H9 (cell line): ENCODE measurements at regions not wholly inside any gene's neighbourhood (a gene's known extent, or its start where the extent isn't known, plus 50 kb on each side); places are given as distances from the start of the nearest gene placed in this dataset.

ENCODE experiments used
- DNase-seq: peaks from one replicate; pipeline ENCODE4 v3.0.0-alpha.2; 2017
- H2AFZ ChIP-seq: one replicate; pipeline ENCODE4 v1.6.1; 2013; ENCODE audit warnings: mild to moderate bottlenecking, low read length, control low read depth, moderate library complexity
- H2AK5ac ChIP-seq: 2 replicates; pipeline ENCODE4 v1.6.1; 2013; ENCODE audit warnings: low read length, control low read depth, mixed read lengths; ENCODE audit not compliant: insufficient read length
- H2BK120ac ChIP-seq: one replicate; pipeline ENCODE4 v1.6.1; 2013; ENCODE audit warnings: low read depth, mild to moderate bottlenecking, low read length, control low read depth, inconsistent platforms; ENCODE audit not compliant: poor library complexity, severe bottlenecking
- H2BK12ac ChIP-seq: 2 replicates; pipeline ENCODE4 v1.6.1; 2013; ENCODE audit warnings: low read length, control low read depth, mixed read lengths, low read depth; ENCODE audit not compliant: insufficient read length
- H2BK15ac ChIP-seq: 2 replicates; pipeline ENCODE4 v1.6.1; 2013; ENCODE audit warnings: low read depth, low read length, control low read depth
- H2BK20ac ChIP-seq: one replicate; pipeline ENCODE4 v1.6.1; 2013; ENCODE audit warnings: low read depth, mild to moderate bottlenecking, low read length, control low read depth, inconsistent platforms; ENCODE audit not compliant: poor library complexity, severe bottlenecking
- H2BK5ac ChIP-seq: 2 replicates; pipeline ENCODE4 v1.6.1; 2013; ENCODE audit warnings: low read length, control low read depth, mixed read lengths; ENCODE audit not compliant: insufficient read length
- H3K14ac ChIP-seq: 2 replicates; pipeline ENCODE4 v1.6.1; 2013; ENCODE audit warnings: low read length, control low read depth; ENCODE audit not compliant: insufficient read depth
- H3K18ac ChIP-seq: 2 replicates; pipeline ENCODE4 v1.6.1; 2013; ENCODE audit warnings: low read depth, mild to moderate bottlenecking, mixed read lengths, low read length, control low read depth; ENCODE audit not compliant: insufficient read length
- H3K23ac ChIP-seq: 2 replicates; pipeline ENCODE4 v1.6.1; 2013; ENCODE audit warnings: low read length, control low read depth, mixed read lengths, low read depth; ENCODE audit not compliant: insufficient read length
- H3K23me2 ChIP-seq: 2 replicates; pipeline ENCODE4 v1.6.1; 2013; ENCODE audit warnings: low read depth, mild to moderate bottlenecking, mixed read lengths, low read length, control low read depth; ENCODE audit not compliant: insufficient read length, poor library complexity, severe bottlenecking
- H3K27ac ChIP-seq: 2 replicates; pipeline ENCODE4 v1.5.1; 2013; ENCODE audit warnings: low read length, control low read depth, mixed read lengths, low read depth; ENCODE audit not compliant: insufficient read length
- H3K27me3 ChIP-seq: 2 replicates; pipeline ENCODE4 v1.6.1; 2013; ENCODE audit warnings: low read length, control low read depth, inconsistent platforms; ENCODE audit not compliant: insufficient read depth
- H3K4ac ChIP-seq: 2 replicates; pipeline ENCODE4 v1.6.1; 2013; ENCODE audit warnings: low read depth, mild to moderate bottlenecking, control low read depth, inconsistent platforms, low read length, moderate library complexity
- H3K4me1 ChIP-seq: 2 replicates; pipeline ENCODE4 v1.6.1; 2013; ENCODE audit warnings: low read length, control low read depth, inconsistent platforms; ENCODE audit not compliant: insufficient read depth
- H3K4me2 ChIP-seq: 2 replicates; pipeline ENCODE4 v1.6.1; 2013; ENCODE audit warnings: low read length, control low read depth, mixed read lengths; ENCODE audit not compliant: insufficient read length, insufficient read depth
- H3K56ac ChIP-seq: 2 replicates; pipeline ENCODE4 v1.6.1; 2013; ENCODE audit warnings: low read depth, mild to moderate bottlenecking, mixed read lengths, low read length, control low read depth; ENCODE audit not compliant: insufficient read length
- H3K79me1 ChIP-seq: 2 replicates; pipeline ENCODE4 v1.6.1; 2013; ENCODE audit warnings: low read depth, mild to moderate bottlenecking, moderate library complexity, low read length, control low read depth, inconsistent platforms; ENCODE audit not compliant: insufficient read depth, poor library complexity, severe bottlenecking
- H3K79me2 ChIP-seq: 2 replicates; pipeline ENCODE4 v1.6.1; 2013; ENCODE audit warnings: low read length, control low read depth, inconsistent platforms; ENCODE audit not compliant: insufficient read depth
- H3K9ac ChIP-seq: 2 replicates; pipeline ENCODE4 v1.6.1; 2013; ENCODE audit warnings: low read length, control low read depth, mixed read lengths; ENCODE audit not compliant: insufficient read length; ENCODE audit errors: extremely low read depth
- H3K9me3 ChIP-seq: one replicate; pipeline ENCODE4 v1.6.1; 2013; ENCODE audit warnings: low read depth, low read length, inconsistent platforms; ENCODE audit not compliant: control insufficient read depth
- H3T11ph ChIP-seq: one replicate; pipeline ENCODE4 v1.6.1; 2013; ENCODE audit warnings: mild to moderate bottlenecking, low read length, control low read depth, inconsistent platforms
- H4K20me1 ChIP-seq: one replicate; pipeline ENCODE4 v1.6.1; 2013; ENCODE audit not compliant: control insufficient read depth, insufficient read length, insufficient read depth
- H4K5ac ChIP-seq: 2 replicates; pipeline ENCODE4 v1.6.1; 2013; ENCODE audit warnings: low read depth, mild to moderate bottlenecking, mixed read lengths, low read length, control low read depth; ENCODE audit not compliant: insufficient read length
- H4K8ac ChIP-seq: replicated peaks from 2 replicates; pipeline ENCODE4 v1.6.1; 2013; ENCODE audit warnings: low read length, control low read depth, mixed read lengths, low read depth; ENCODE audit not compliant: insufficient read length
- H4K91ac ChIP-seq: 2 replicates; pipeline ENCODE4 v1.6.1; 2013; ENCODE audit warnings: low read depth, mild to moderate bottlenecking, moderate library complexity, mixed read lengths, low read length, control low read depth; ENCODE audit not compliant: insufficient read length
- H3K27ac Mint-ChIP-seq, 3 experiments: 2 replicates in 2 of 3; 3 replicates in 1 of 3; pipeline ENCODE4 v1.8.0; 2020 to 2021; ENCODE audit warnings: mixed read lengths in 3 of 3, mild to moderate bottlenecking in 1 of 3, moderate library complexity in 1 of 3
- H3K27me3 Mint-ChIP-seq: 2 replicates; pipeline ENCODE4 v1.8.0; 2021; ENCODE audit warnings: low read depth, mild to moderate bottlenecking, moderate library complexity, mixed read lengths
- H3K36me3 Mint-ChIP-seq, 3 experiments: 2 replicates in 2 of 3; 3 replicates in 1 of 3; pipeline ENCODE4 v1.8.0; 2020 to 2021; ENCODE audit warnings: low read depth in 3 of 3, mixed read lengths in 3 of 3; ENCODE audit not compliant: insufficient read depth in 1 of 3
- H3K4me1 Mint-ChIP-seq, 2 experiments: 2 replicates each; pipeline ENCODE4 v1.8.0; 2020; ENCODE audit warnings: mixed read lengths in 2 of 2
- H3K4me3 Mint-ChIP-seq, 2 experiments: 2 replicates in 1 of 2; 3 replicates in 1 of 2; pipeline ENCODE4 v1.8.0; 2020 to 2021; ENCODE audit warnings: mild to moderate bottlenecking in 2 of 2, mixed read lengths in 2 of 2, moderate library complexity in 1 of 2
- H3K9me3 Mint-ChIP-seq, 2 experiments: 2 replicates in 1 of 2; 3 replicates in 1 of 2; pipeline ENCODE4 v1.8.0; 2020; ENCODE audit warnings: mild to moderate bottlenecking in 2 of 2, mixed read lengths in 2 of 2, moderate library complexity in 1 of 2
- CTCF ChIP-seq: fragments of 200-600 bp; sonication (generic); conservative IDR thresholded peaks from 3 replicates; pipeline ENCODE4 v1.8.0; 2021; ENCODE audit warnings: antibody characterized with exemption, mild to moderate bottlenecking
- WGBS: extraction: QIAGEN DNeasy Blood & Tissue Kit; methylation state at CpG from one replicate; pipeline ENCODE4 v1.1.7; 2013; ENCODE audit warnings: missing lambda C conversion rate, low lambda C conversion rate, mixed read lengths; ENCODE audit not compliant: insufficient read length; ENCODE audit errors: extremely low coverage; 5-methylcytosine and 5-hydroxymethylcytosine counted together

- no CpG with 5 or more reads among the region's 6 CpGs for WGBS
- H4K20me1 ChIP-seq = no peaks in the 10 kb centered on the region
- no peaks in the 10 kb centered on the region for H3K23me2 ChIP-seq
- DNase-seq = no peak
- TF ChIP-seq CTCF = no peak
- no peaks in the 10 kb centered on the region for H3K79me2 ChIP-seq
- Mint-ChIP-seq H3K27ac (no peak overlapping the region), H3K4me1 (peaks cover 4 to 5% of the 10 kb centered on the region in 2 experiments), H3K4me3 (no peak overlapping the region), H3K27me3 (peaks cover 5% of the 10 kb centered on the region), H3K9me3 (no peaks in the 10 kb centered on the region), H3K36me3 (no peaks in the 10 kb centered on the region)
- no peak overlapping the region for H3K23ac ChIP-seq
- no peak overlapping the region for H2AFZ ChIP-seq
- H4K91ac ChIP-seq = no peak overlapping the region
- no peak overlapping the region for H2BK5ac ChIP-seq
- no peak overlapping the region for H2BK120ac ChIP-seq
- H3K14ac ChIP-seq = no peak overlapping the region
- no peak overlapping the region for H3K9ac ChIP-seq
- H3K27me3 ChIP-seq = no peaks in the 10 kb centered on the region
- H3K79me1 ChIP-seq = no peaks in the 10 kb centered on the region
- H2BK15ac ChIP-seq = no peak overlapping the region
- no peak overlapping the region for H4K5ac ChIP-seq
- H3K4ac ChIP-seq = no peak overlapping the region
- H4K8ac ChIP-seq = no peak overlapping the region
- no peak overlapping the region for H2BK20ac ChIP-seq
- H3K56ac ChIP-seq = no peak overlapping the region
- no peaks in the 10 kb centered on the region for H3K9me3 ChIP-seq
- H3K4me1 ChIP-seq = no peaks in the 10 kb centered on the region
- no peak overlapping the region for H3T11ph ChIP-seq
- H3K4me2 ChIP-seq = no peak overlapping the region
- H2BK12ac ChIP-seq = no peak overlapping the region
- no peak overlapping the region for H3K27ac ChIP-seq
- no peak overlapping the region for H2AK5ac ChIP-seq
- no peak overlapping the region for H3K18ac ChIP-seq
Observed at GRCh38 chr15:98196371-98196770, 235.9 kb downstream of the ARRDC4 start.
